SK-N-MC (cell line): ENCODE measurements at regions not wholly inside any gene's neighbourhood (a gene's known extent, or its start where the extent isn't known, plus 50 kb on each side); places are given as distances from the start of the nearest gene placed in this dataset.
"Not testable (repeated sequence)": the region's sequence is repeated elsewhere in the genome, so short reads cannot be mapped to it uniquely, and the experiment has no call there.

Source experiments
- EZH2 ChIP-seq: fragments of 200-600 bp; sonication (generic); IDR thresholded peaks from one replicate; pipeline ENCODE4 v1.6.1; 2017; ENCODE audit warnings: antibody characterized with exemption
- POLR2AphosphoS5 ChIP-seq: IDR thresholded peaks from 2 replicates; pipeline ENCODE4 v1.6.1; 2012; ENCODE audit warnings: mild to moderate bottlenecking, low read depth, low read length, borderline replicate concordance

DNA sequence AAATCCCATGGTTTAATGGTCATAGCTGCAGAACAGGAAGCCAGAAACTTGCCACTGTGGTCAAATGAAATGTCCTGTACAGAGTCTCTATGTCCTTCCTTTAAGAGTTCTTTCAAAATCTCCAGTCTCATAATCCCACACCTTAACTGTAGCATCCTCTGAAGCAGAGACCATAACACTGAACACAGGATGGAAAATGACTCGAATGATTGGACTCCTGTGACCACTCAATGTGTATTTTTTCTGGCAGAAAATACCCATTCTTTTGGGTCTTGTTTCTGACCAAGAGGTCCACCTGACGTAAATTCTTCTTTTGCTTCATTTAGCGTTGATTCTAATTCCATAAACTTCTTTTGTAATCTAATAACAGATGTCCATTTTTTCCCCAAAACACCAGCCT, 181.4 kb upstream of the PLGLB2 start:
- TF ChIP-seq POLR2AphosphoS5, EZH2: not testable (repeated sequence)
